ENCODE measurements at regions not wholly inside any gene's neighbourhood (a gene's known extent, or its start where the extent isn't known, plus 50 kb on each side); places are given as distances from the start of the nearest gene placed in this dataset.

- intact Hi-C loops (cut with micrococcal nuclease) = no loop called here
- H3K27ac ChIP-seq (ENCODE audit: low read depth, low read length) = no peak overlapping the region
- H3K9me3 Mint-ChIP-seq = peaks cover 5 to 38% (median 14%) of the 10 kb centered on the region in 8 donors
- H3K27me3 Mint-ChIP-seq = no peaks in the 10 kb centered on the region
- no peaks in the 10 kb centered on the region for H3K4me1 Mint-ChIP-seq
- H3K9me3 ChIP-seq (ENCODE audit: control insufficient read depth in 1 of 2, low read length in 2 of 2) = no peaks in the 10 kb centered on the region
- no peak overlapping the region for H3K27ac Mint-ChIP-seq
- POLR2A ChIA-PET (ENCODE audit: partially characterized antibody) = no interaction called here
- H3K4me1 ChIP-seq (ENCODE audit: insufficient read depth, low read length) = no peaks in the 10 kb centered on the region
- H3K4me3 Mint-ChIP-seq = no peak overlapping the region
- no peaks in the 10 kb centered on the region for H3K27me3 ChIP-seq (ENCODE audit: insufficient read depth, low read length)
- DNase-seq = no peak
- CTCF ChIA-PET (ENCODE audit: partially characterized antibody) = no interaction called here
- no peak overlapping the region for H3K4me3 ChIP-seq (ENCODE audit: low read length in 2 of 2)
- no peaks in the 10 kb centered on the region for H3K36me3 Mint-ChIP-seq
- H3K36me3 ChIP-seq (ENCODE audit: insufficient read depth, low read length) = no peaks in the 10 kb centered on the region
Observed at GRCh38 chr6:48839206-48839605, 623.8 kb downstream of the MMUT start.

GRCh38 chr6:48837744-48838143 lies 625.3 kb downstream of the MMUT start:
- Mint-ChIP-seq H3K9me3 (peaks cover 5 to 36% (median 14%) of the 10 kb centered on the region in 8 donors), H3K36me3 (no peaks in the 10 kb centered on the region), H3K4me3 (no peak overlapping the region), H3K27ac (no peak overlapping the region), H3K4me1 (no peaks in the 10 kb centered on the region), H3K27me3 (no peaks in the 10 kb centered on the region)
- H3K4me1 ChIP-seq (ENCODE audit: insufficient read depth, low read length) = no peaks in the 10 kb centered on the region
- ChIA-PET CTCF (ENCODE audit: partially characterized antibody) (no interaction called here), POLR2A (ENCODE audit: partially characterized antibody) (no interaction called here)
- intact Hi-C loops (cut with micrococcal nuclease) = no loop called here
- no peak overlapping the region for H3K4me3 ChIP-seq (ENCODE audit: low read length in 2 of 2)
- no peaks in the 10 kb centered on the region for H3K9me3 ChIP-seq (ENCODE audit: control insufficient read depth in 1 of 2, low read length in 2 of 2)
- no peaks in the 10 kb centered on the region for H3K36me3 ChIP-seq (ENCODE audit: insufficient read depth, low read length)
- no peak overlapping the region for H3K27ac ChIP-seq (ENCODE audit: low read depth, low read length)
- DNase-seq = no peak
- H3K27me3 ChIP-seq (ENCODE audit: insufficient read depth, low read length) = no peaks in the 10 kb centered on the region

- DNase-seq = no peak
- no peak overlapping the region for H3K27ac Mint-ChIP-seq
- no peaks in the 10 kb centered on the region for H3K4me1 ChIP-seq (ENCODE audit: insufficient read depth, low read length)
- H3K4me1 Mint-ChIP-seq = no peaks in the 10 kb centered on the region
- CTCF ChIA-PET (ENCODE audit: partially characterized antibody) = no interaction called here
- no peaks in the 10 kb centered on the region for H3K36me3 ChIP-seq (ENCODE audit: insufficient read depth, low read length)
- POLR2A ChIA-PET (ENCODE audit: partially characterized antibody) = no interaction called here
- no peaks in the 10 kb centered on the region for H3K36me3 Mint-ChIP-seq
- no peaks in the 10 kb centered on the region for H3K27me3 Mint-ChIP-seq
- no peaks in the 10 kb centered on the region for H3K9me3 ChIP-seq (ENCODE audit: control insufficient read depth in 1 of 2, low read length in 2 of 2)
- H3K9me3 Mint-ChIP-seq = peaks cover 1 to 19% (median 5%) of the 10 kb centered on the region in 8 donors
- H3K27me3 ChIP-seq (ENCODE audit: insufficient read depth, low read length) = no peaks in the 10 kb centered on the region
- H3K27ac ChIP-seq (ENCODE audit: low read depth, low read length) = no peak overlapping the region
- no peak overlapping the region for H3K4me3 Mint-ChIP-seq
- intact Hi-C loops (cut with micrococcal nuclease) = no loop called here
- H3K4me3 ChIP-seq (ENCODE audit: low read length in 2 of 2) = no peak overlapping the region
Observed at GRCh38 chr6:48835421-48835958, 627.6 kb downstream of the MMUT start.

GRCh38 chr6:48834706-48835105 lies 628.3 kb downstream of the MMUT start:
- H3K36me3 ChIP-seq (ENCODE audit: insufficient read depth, low read length) = no peaks in the 10 kb centered on the region
- no peaks in the 10 kb centered on the region for H3K36me3 Mint-ChIP-seq
- no peak overlapping the region for H3K27ac ChIP-seq (ENCODE audit: low read depth, low read length)
- CTCF ChIA-PET (ENCODE audit: partially characterized antibody) = no interaction called here
- no peak overlapping the region for H3K4me3 ChIP-seq (ENCODE audit: low read length in 2 of 2)
- no peaks in the 10 kb centered on the region for H3K4me1 Mint-ChIP-seq
- no peaks in the 10 kb centered on the region for H3K27me3 Mint-ChIP-seq
- no peaks in the 10 kb centered on the region for H3K9me3 ChIP-seq (ENCODE audit: control insufficient read depth in 1 of 2, low read length in 2 of 2)
- H3K4me3 Mint-ChIP-seq = no peak overlapping the region
- H3K9me3 Mint-ChIP-seq = peaks cover 0 to 15% (median 5%) of the 10 kb centered on the region in 8 donors
- H3K27me3 ChIP-seq (ENCODE audit: insufficient read depth, low read length) = no peaks in the 10 kb centered on the region
- intact Hi-C loops (cut with micrococcal nuclease) = no loop called here
- POLR2A ChIA-PET (ENCODE audit: partially characterized antibody) = no interaction called here
- no peaks in the 10 kb centered on the region for H3K4me1 ChIP-seq (ENCODE audit: insufficient read depth, low read length)
- H3K27ac Mint-ChIP-seq = no peak overlapping the region
- DNase-seq = no peak

- H3K9me3 ChIP-seq (ENCODE audit: control insufficient read depth in 1 of 2, low read length in 2 of 2) = no peaks in the 10 kb centered on the region
- POLR2A ChIA-PET (ENCODE audit: partially characterized antibody) = no interaction called here
- CTCF ChIA-PET (ENCODE audit: partially characterized antibody) = no interaction called here
- H3K27ac Mint-ChIP-seq = no peak overlapping the region
- peaks cover 0 to 17% (median 5%) of the 10 kb centered on the region in 8 donors for H3K9me3 Mint-ChIP-seq
- H3K4me3 ChIP-seq (ENCODE audit: low read length in 2 of 2) = no peak overlapping the region
- no peaks in the 10 kb centered on the region for H3K36me3 Mint-ChIP-seq
- no peaks in the 10 kb centered on the region for H3K27me3 ChIP-seq (ENCODE audit: insufficient read depth, low read length)
- H3K4me1 ChIP-seq (ENCODE audit: insufficient read depth, low read length) = no peaks in the 10 kb centered on the region
- no peak overlapping the region for H3K4me3 Mint-ChIP-seq
- H3K4me1 Mint-ChIP-seq = no peaks in the 10 kb centered on the region
- DNase-seq = no peak
- no peaks in the 10 kb centered on the region for H3K27me3 Mint-ChIP-seq
- no peaks in the 10 kb centered on the region for H3K36me3 ChIP-seq (ENCODE audit: insufficient read depth, low read length)
- no peak overlapping the region for H3K27ac ChIP-seq (ENCODE audit: low read depth, low read length)
- intact Hi-C loops (cut with micrococcal nuclease) = no loop called here
Observed at GRCh38 chr6:48833916-48834315, 629.1 kb downstream of the MMUT start.

GRCh38 chr6:48826901-48827701 lies 636.0 kb downstream of the MMUT start:
- no peaks in the 10 kb centered on the region for H3K9me3 ChIP-seq (ENCODE audit: control insufficient read depth in 1 of 2, low read length in 2 of 2)
- Mint-ChIP-seq H3K27ac (no peak overlapping the region), H3K4me3 (no peak overlapping the region), H3K27me3 (no peaks in the 10 kb centered on the region), H3K4me1 (no peaks in the 10 kb centered on the region), H3K9me3 (peaks cover 0 to 14% (median 7%) of the 10 kb centered on the region in 8 donors), H3K36me3 (no peaks in the 10 kb centered on the region)
- CTCF ChIA-PET (ENCODE audit: partially characterized antibody) = no interaction called here
- POLR2A ChIA-PET (ENCODE audit: partially characterized antibody) = no interaction called here
- intact Hi-C loops (cut with micrococcal nuclease) = no loop called here
- no peaks in the 10 kb centered on the region for H3K4me1 ChIP-seq (ENCODE audit: insufficient read depth, low read length)
- no peak overlapping the region for H3K27ac ChIP-seq (ENCODE audit: low read depth, low read length)
- no peak overlapping the region for H3K4me3 ChIP-seq (ENCODE audit: low read length in 2 of 2)
- DNase-seq = no peak
- no peaks in the 10 kb centered on the region for H3K27me3 ChIP-seq (ENCODE audit: insufficient read depth, low read length)
- no peaks in the 10 kb centered on the region for H3K36me3 ChIP-seq (ENCODE audit: insufficient read depth, low read length)

- CTCF ChIA-PET (ENCODE audit: partially characterized antibody) = no interaction called here
- Histone ChIP-seq H3K4me3 (ENCODE audit: low read length in 2 of 2) (no peak overlapping the region), H3K4me1 (ENCODE audit: insufficient read depth, low read length) (no peaks in the 10 kb centered on the region), H3K27me3 (ENCODE audit: insufficient read depth, low read length) (no peaks in the 10 kb centered on the region), H3K9me3 (ENCODE audit: control insufficient read depth in 1 of 2, low read length in 2 of 2) (no peaks in the 10 kb centered on the region), H3K27ac (ENCODE audit: low read depth, low read length) (no peak overlapping the region), H3K36me3 (ENCODE audit: insufficient read depth, low read length) (no peaks in the 10 kb centered on the region)
- Mint-ChIP-seq H3K4me1 (no peaks in the 10 kb centered on the region), H3K9me3 (peaks cover 0 to 16% (median 7%) of the 10 kb centered on the region in 8 donors), H3K36me3 (no peaks in the 10 kb centered on the region), H3K27ac (no peak overlapping the region), H3K27me3 (no peaks in the 10 kb centered on the region), H3K4me3 (no peak overlapping the region)
- intact Hi-C loops (cut with micrococcal nuclease) = no loop called here
- POLR2A ChIA-PET (ENCODE audit: partially characterized antibody) = no interaction called here
- no peak for DNase-seq
Observed at GRCh38 chr6:48826152-48826515, 636.9 kb downstream of the MMUT start.
